Skeletal muscle tissue (tissue), 3 donors: ENCODE measurements at regions not wholly inside any gene's neighbourhood (a gene's known extent, or its start where the extent isn't known, plus 50 kb on each side); places are given as distances from the start of the nearest gene placed in this dataset.

Experiments used
- H3K27ac ChIP-seq: one replicate; pipeline ENCODE4 v1.7.0; 2013; ENCODE audit warnings: mild to moderate bottlenecking, low read depth, low read length, inconsistent platforms
- H3K27me3 ChIP-seq, 3 donors: one replicate each; pipeline ENCODE4 v1.7.0; 2013; ENCODE audit warnings: low read length in 3 of 3; ENCODE audit not compliant: control insufficient read depth in 3 of 3, insufficient read depth in 3 of 3
- H3K36me3 ChIP-seq, 3 donors: one replicate each; pipeline ENCODE4 v1.7.0; 2013; ENCODE audit warnings: low read length in 3 of 3; ENCODE audit not compliant: control insufficient read depth in 3 of 3, insufficient read depth in 3 of 3
- H3K4me1 ChIP-seq, 3 donors: one replicate each; pipeline ENCODE4 v1.7.0; 2013; ENCODE audit warnings: low read length in 3 of 3, mild to moderate bottlenecking in 3 of 3; ENCODE audit not compliant: control insufficient read depth in 3 of 3, insufficient read depth in 3 of 3
- H3K4me3 ChIP-seq, 3 donors: one replicate each; pipeline ENCODE4 v1.7.0; 2013; ENCODE audit warnings: low read length in 3 of 3
- H3K9ac ChIP-seq, 3 donors: one replicate each; pipeline ENCODE4 v1.7.0; 2013; ENCODE audit warnings: low read length in 3 of 3, mild to moderate bottlenecking in 3 of 3, moderate library complexity in 2 of 3, low read depth in 1 of 3
- H3K9me3 ChIP-seq, 3 donors: one replicate each; pipeline ENCODE4 v1.7.0; 2013; ENCODE audit warnings: low read length in 3 of 3; ENCODE audit not compliant: control insufficient read depth in 3 of 3
- donor health status: Osteomylitis.

DNA sequence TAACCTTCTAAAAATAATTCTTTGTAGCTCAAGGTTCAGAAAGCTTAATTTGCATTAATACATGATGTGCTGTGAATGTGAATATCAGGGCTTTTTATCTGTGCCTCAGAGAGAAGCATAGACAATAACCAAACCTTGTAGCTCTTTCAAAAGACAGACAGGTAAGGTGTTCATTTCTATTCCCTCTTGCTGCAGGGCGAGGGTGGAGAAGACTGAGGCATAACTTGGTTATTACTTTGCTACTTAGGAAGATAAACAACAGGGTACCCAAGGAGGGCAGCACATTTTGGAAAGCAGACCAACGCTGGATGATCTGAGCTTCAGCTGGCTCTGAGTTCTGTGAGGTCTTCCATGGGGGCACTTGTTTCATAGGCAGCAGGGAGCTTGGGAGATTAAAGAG is 408.6 kb upstream of the RARB start:
- no peak overlapping the region for H3K27ac ChIP-seq
- no peaks in the 10 kb centered on the region for H3K4me1 ChIP-seq
- H3K9me3 ChIP-seq = no peaks in the 10 kb centered on the region
- H3K27me3 ChIP-seq = no peaks in the 10 kb centered on the region
- no peak overlapping the region for H3K4me3 ChIP-seq
- no peak overlapping the region for H3K9ac ChIP-seq
- H3K36me3 ChIP-seq = no peaks in the 10 kb centered on the region

DNA sequence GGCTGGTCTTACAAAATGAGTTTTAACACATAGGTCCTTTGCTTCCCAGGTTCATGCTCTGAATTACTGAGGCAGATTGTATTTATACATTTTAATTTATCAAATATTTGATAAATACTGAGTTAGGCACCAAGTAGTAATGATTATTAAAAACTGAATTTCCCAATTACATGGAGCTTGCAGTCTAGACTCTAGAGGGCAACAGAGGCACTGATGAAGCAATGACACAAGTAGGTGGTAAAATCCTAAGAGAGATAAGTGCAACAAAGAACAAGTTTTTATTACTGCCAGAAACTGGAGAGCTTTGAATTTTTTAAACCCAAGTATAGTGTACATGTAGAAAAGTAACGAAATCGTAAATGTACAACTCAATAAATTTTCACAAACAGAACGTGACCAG is 406.2 kb upstream of the RARB start:
- H3K27ac ChIP-seq = no peak overlapping the region
- no peaks in the 10 kb centered on the region for H3K9me3 ChIP-seq
- H3K36me3 ChIP-seq = no peaks in the 10 kb centered on the region
- H3K27me3 ChIP-seq = no peaks in the 10 kb centered on the region
- no peak overlapping the region for H3K4me3 ChIP-seq
- no peak overlapping the region for H3K9ac ChIP-seq
- no peaks in the 10 kb centered on the region for H3K4me1 ChIP-seq

DNA sequence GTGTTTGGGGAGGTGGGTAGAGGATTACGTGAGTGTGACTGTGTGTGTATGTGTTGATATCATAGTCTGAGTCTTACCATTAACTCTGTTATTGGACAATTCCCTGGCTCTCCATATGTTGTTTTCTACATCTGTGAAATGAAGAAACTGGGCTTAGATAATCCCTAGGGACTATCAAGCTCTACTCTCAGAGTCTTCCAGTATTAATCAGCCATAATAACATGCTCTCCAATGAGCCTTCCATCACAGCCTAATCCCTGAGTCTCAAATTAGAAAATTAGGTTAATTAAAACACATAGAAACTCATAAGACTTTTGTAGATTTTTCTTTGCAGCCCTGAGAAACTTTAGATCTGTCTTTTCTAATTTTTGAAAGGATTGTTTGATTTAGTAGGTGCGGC is 404.2 kb upstream of the RARB start:
- Histone ChIP-seq H3K9ac (no peak overlapping the region), H3K4me3 (no peak overlapping the region), H3K27ac (no peak overlapping the region), H3K27me3 (no peaks in the 10 kb centered on the region), H3K4me1 (no peaks in the 10 kb centered on the region), H3K36me3 (no peaks in the 10 kb centered on the region), H3K9me3 (no peaks in the 10 kb centered on the region)

DNA sequence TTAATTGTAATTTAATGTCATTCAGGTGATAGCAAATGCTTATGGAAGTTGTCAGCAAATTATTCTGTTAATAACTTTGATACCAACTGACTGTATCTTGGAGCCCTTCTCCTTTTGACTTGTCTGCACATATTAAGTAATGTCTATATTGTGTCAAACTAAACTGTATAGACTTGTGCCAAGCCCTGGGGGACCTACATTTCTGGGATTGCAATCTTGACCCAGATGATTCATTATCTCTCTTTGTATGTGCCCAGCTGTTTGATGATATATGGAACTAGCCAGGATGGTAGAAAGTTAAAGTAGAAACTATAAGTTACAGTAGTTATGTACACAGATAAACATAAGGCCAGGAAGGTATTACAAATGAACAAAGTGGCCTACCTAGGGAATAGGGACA is 402.8 kb upstream of the RARB start:
- H3K4me1 ChIP-seq = no peaks in the 10 kb centered on the region
- no peak overlapping the region for H3K4me3 ChIP-seq
- no peaks in the 10 kb centered on the region for H3K27me3 ChIP-seq
- no peak overlapping the region for H3K9ac ChIP-seq
- H3K27ac ChIP-seq = no peak overlapping the region
- no peaks in the 10 kb centered on the region for H3K36me3 ChIP-seq
- no peaks in the 10 kb centered on the region for H3K9me3 ChIP-seq

GRCh38 chr3:25027650-25028049 is 400.4 kb upstream of the RARB start:
- Histone ChIP-seq H3K27ac (no peak overlapping the region), H3K36me3 (no peaks in the 10 kb centered on the region), H3K4me3 (no peak overlapping the region), H3K27me3 (no peaks in the 10 kb centered on the region), H3K4me1 (no peaks in the 10 kb centered on the region), H3K9me3 (no peaks in the 10 kb centered on the region), H3K9ac (no peak overlapping the region)

DNA sequence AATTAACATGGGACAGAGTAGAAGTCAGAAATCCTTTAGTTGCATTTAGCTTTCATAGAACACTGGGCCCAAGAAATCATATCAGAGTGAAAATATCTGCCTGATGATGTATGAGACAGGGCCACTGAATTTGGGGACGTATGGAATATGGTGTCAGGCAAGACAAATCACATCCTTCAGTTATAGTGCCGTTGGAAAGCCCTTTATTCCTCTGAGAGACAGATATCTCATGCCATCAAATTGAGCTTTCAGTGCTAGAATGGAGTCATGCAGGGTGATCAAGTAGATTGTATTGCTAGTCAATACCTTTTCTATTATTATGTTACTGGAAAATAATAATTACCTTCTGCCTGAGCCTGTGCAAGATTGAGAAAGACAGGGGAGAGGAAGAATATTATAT is 398.2 kb upstream of the RARB start:
- Histone ChIP-seq H3K4me1 (no peaks in the 10 kb centered on the region), H3K4me3 (no peak overlapping the region), H3K27me3 (no peaks in the 10 kb centered on the region), H3K36me3 (no peaks in the 10 kb centered on the region), H3K27ac (no peak overlapping the region), H3K9me3 (no peaks in the 10 kb centered on the region), H3K9ac (no peak overlapping the region)

GRCh38 chr3:25032344-25032743 is 395.7 kb upstream of the RARB start:
- Histone ChIP-seq H3K27me3 (no peaks in the 10 kb centered on the region), H3K27ac (no peak overlapping the region), H3K36me3 (no peaks in the 10 kb centered on the region), H3K9me3 (no peaks in the 10 kb centered on the region), H3K4me1 (peaks cover 0 to 5% (median under 1%) of the 10 kb centered on the region in 3 donors), H3K9ac (no peak overlapping the region), H3K4me3 (no peak overlapping the region)

DNA sequence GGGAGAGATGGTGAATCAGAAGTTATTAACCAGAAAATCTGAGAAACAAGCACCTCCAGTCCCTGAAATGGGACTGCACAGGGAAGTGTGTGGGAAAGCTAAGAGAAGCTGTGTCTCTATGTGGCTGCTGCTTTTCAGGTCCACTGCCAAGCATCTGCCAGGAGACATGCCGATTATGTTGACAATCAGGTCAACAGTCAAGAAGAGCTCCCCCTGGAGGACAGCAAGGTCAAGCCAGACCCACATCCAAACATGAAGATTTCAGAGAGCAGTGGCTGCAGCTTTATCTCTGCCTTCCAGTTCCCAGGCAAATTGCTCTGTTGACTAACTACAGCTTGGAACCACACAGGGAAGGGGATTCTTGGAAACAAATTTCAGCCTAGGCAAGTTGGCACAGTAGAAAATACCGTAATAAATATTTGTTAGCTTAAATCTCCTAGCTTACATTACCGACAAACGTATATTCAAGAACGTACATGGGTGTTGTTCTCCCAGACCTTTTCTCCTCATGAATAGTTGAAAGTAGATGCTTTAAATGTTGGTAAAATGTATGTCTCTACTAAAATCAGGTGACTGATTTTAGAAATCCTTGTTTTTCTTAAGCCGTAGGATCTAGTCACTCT is 394.5 kb upstream of the RARB start:
- H3K9ac ChIP-seq = no peak overlapping the region
- no peaks in the 10 kb centered on the region for H3K27me3 ChIP-seq
- H3K9me3 ChIP-seq = no peaks in the 10 kb centered on the region
- no peak overlapping the region for H3K27ac ChIP-seq
- H3K36me3 ChIP-seq = no peaks in the 10 kb centered on the region
- H3K4me3 ChIP-seq = no peak overlapping the region
- peaks cover 2 to 10% (median 7%) of the 10 kb centered on the region in 3 donors for H3K4me1 ChIP-seq

DNA sequence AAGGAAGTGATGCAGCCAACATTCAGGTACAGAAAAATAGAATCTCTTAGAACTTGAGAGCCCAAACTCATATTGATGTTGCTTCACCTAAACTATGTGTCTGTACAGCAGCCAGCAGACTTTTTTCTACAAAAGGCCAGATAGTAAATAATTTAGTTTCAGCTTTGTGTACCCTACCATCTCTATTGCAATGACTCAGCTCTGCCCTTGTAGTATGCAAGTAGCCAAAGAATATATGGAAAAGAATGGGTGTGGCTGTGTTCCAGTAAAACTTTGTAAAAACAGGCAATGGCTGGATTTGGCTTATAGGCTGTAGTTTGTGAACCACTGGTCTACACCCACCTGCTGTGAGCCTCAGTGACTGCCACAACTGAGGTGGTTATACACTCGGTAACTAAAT is 392.5 kb upstream of the RARB start:
- Histone ChIP-seq H3K9me3 (no peaks in the 10 kb centered on the region), H3K36me3 (no peaks in the 10 kb centered on the region), H3K4me1 (peaks cover 2 to 12% (median 7%) of the 10 kb centered on the region in 3 donors), H3K4me3 (no peak overlapping the region), H3K27me3 (no peaks in the 10 kb centered on the region), H3K27ac (no peak overlapping the region), H3K9ac (no peak overlapping the region)

DNA sequence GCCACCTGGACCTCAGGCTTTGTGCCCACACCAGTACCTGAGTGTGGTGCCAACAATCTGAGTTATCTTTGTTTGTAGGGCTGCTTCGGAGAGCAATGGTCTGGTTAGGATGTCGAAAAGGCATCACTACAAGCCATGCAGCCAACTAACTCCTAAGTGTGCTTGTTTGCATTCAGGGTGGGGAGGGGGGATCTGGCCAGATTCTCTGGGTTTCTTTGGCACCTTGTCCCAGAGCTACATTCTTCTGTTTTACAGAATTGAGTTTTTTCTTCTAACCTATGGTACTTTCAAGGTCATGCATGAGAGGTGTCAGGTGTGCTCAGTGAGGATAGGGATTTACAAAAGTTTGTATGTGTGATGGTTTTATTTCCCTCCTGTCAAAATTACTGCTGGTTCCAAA is 391.4 kb upstream of the RARB start:
- Histone ChIP-seq H3K9ac (no peak overlapping the region), H3K4me3 (no peak overlapping the region), H3K9me3 (no peaks in the 10 kb centered on the region), H3K27ac (no peak overlapping the region), H3K36me3 (no peaks in the 10 kb centered on the region), H3K27me3 (no peaks in the 10 kb centered on the region), H3K4me1 (peaks cover 2 to 12% (median 7%) of the 10 kb centered on the region in 3 donors)
